ENCODE measurements at regions not wholly inside any gene's neighbourhood (a gene's known extent, or its start where the extent isn't known, plus 50 kb on each side); places are given as distances from the start of the nearest gene placed in this dataset.

DNA sequence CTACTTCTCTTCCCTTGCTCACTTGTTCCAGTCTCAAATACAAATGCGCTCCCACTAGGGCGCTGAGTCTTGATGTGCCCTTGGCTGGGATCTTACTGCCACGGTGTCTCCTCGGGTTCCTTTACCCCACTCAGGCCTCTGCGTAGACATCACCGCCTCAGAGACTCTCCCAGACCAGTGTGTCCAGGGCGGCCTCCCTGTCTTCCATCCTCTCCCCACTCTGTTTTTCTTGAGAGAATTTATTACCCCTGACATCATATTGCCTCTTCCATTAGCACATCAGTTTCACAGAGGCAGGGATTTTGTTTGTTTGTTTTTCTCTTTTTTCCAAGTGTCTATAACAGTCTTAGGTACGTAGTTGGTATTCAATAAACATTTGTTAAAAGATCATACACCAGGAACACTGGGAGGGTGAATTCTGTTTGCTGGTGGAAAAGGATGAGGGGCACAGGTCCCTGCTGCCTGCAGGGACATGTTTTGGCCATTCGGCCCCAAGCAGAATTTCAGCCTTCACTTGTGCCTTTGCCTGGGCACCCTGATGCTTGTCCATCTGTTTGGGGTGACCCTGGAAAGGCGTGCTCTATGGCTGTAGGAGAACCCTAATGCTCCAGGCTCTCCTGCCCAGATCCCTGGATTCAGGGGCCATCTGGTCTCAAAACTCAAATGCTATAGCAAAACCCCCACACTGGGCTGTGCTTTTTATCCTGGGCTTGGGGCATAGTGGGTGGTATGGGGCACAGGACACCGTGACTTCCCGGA is 55.0 kb downstream of the RPL37A start:
- DNase-seq (ENCODE audit: low read depth) = no peak

DNA sequence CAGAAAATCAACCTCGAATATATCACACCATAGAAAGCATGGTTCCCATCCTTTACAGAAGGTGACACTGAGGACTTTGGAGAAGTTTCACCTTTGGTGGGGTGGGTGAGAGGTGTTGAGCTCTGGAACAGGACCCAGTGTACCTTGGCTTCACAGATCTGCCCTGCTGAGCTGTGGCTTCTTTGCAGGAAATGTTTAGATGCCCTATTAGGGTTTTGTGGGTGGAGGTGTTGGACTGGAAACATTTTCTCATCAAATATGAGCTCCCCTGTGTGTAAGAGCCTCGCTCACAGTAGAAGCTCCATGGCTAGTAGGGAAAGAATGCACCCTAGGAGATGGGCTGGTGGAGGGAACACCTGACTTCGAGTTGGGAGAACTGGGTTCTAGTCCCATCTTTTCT is 55.6 kb downstream of the RPL37A start:
- DNase-seq (ENCODE audit: low read depth) = no peak

DNA sequence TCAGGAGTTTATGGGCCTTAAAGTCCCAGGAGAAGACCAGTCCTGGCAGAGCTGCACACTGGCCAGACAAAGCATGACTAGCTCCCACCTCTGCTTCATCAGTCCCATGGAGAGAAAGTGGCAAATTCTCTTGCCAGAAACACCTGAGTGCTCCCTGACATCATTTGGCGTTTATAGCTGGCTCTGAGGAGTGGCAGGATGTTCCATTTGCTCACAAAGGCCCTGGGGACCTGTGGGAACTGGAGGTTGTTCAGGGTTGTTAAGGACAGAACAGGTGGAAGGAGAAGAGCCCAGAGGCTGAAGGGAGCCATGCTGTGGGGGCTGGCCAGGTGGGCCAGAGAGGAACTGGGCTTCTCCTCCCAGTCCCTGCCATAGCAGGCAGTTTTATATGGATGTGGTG is 56.1 kb downstream of the RPL37A start:
- DNase-seq (ENCODE audit: low read depth) = no peak

DNA sequence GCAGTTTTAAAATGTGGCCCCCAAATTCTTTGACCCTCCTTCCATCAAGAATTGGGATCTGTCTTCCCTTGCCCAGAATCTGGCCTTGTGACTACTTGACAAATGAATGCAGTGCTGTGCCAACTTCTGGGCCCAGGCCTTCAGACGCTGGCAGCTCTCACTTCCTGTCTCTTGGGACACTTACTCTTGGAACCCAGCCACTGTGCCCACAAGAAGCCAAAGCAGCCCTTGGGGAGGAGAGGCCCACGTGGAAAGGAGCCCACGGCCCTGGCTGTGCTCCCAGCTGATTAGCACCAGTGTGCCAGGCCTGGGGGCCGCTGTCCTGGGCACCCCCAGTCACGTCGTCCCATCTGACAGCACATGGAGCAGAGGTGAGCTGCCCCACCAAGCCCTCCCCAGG is 56.6 kb downstream of the RPL37A start:
- peak; percentile 76 for DNase-seq (ENCODE audit: low read depth)

DNA sequence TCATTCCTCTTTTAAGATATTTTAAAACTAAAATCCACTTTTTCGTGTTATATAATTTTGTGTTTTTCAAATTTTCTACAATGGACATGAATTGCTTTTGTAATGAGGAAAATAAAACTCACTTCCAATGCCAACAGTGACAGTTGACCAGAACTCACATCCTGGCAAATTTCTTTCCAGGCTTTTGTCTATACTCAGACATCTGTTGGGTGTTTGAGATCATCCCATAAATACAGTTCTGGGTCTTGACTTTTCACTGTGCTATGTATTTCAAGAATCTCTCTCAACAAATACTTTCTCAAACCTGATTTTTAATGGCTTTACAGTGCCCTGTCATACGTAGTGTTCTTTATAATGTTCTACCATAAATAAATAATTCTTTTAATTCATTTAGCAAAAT is 57.6 kb downstream of the RPL37A start:
- DNase-seq (ENCODE audit: low read depth) = no peak

DNA sequence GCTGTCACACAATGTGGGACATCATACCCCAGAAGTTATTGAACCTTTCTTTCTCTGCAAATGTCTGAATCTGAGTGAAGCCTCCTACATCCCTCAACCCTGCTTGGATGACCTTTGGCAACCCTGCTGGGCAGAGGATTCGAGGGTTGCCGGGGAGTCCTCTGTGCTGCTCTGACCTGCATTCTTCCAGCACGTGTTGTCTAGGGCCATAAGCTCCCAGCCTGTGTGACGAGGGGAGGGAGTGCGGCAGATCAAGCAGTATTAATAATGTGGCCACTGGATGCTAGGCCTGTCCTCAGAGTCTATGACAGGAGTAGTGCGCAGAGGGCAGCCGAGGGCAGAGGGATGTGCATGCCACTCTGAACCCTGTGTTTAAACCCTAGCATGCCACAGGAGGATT is 58.8 kb downstream of the RPL37A start:
- no peak for DNase-seq (ENCODE audit: low read depth)

DNA sequence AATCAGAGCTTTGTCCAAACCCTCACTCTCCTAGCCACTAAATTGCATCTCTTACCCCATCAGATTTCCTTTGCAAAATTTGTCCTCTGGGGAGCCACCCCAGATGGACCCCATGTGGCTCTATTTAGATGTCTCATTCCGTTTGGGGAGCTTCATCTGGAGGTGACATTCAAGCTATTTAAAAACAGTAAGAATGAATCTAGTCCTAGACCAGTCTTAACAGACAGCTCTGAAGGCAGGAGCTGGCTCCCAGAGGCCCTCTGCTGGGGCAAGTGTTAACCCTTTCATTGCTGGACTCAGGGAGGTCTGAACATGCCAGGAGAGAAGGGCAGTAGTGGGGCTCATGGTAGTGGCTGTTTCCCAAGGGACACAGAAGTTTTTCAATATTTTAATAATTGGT is 59.2 kb downstream of the RPL37A start:
- no peak for DNase-seq (ENCODE audit: low read depth)

DNA sequence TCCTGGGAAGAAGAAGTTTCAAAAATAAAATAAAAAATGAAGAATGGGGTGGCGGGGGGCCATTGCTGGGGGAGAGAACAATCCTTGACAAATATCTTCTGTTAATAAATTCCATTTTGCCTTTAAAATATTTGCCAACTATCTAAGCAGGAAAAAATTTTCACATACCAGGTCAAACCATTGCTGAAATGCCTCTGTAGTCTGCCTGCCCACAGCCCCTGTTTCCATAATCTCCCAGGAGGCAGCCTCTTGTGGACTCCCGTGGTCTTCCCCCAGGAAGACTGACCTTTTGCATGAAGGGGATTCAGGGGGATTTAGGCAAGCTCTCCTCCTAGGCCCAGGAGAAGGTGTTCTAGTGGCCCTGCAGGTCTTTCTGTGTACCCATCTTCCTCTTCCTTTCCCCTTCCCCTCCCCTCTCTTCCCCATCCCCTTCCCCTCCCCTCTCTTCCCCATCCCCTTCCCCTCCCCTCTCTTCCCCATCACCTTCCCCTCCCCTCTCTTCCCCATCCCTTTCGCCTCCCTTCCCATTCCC is 61.0 kb downstream of the RPL37A start:
- DNase-seq (ENCODE audit: low read depth) = no peak

DNA sequence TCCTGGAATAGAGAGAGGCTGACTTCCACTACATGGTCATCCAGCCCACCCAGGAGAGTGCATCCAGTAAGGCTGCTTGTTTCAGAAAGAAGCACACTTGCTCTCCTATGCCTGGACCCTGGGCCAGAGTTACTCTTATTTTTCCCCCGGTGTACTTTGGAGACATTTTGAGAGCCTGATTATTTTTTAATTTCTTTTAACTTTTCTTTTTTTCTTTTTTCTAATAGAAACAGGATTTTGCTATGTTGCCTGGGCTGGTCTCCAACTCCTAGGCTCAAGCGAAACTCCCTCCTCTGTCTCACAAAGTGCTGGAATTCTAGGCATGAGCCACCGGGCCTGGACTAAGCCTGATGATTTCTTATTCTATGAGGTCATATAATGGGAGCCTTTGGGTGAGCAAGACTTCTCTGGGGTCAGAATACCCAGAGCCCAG is 62.2 kb downstream of the RPL37A start:
- DNase-seq (ENCODE audit: low read depth) = no peak

DNA sequence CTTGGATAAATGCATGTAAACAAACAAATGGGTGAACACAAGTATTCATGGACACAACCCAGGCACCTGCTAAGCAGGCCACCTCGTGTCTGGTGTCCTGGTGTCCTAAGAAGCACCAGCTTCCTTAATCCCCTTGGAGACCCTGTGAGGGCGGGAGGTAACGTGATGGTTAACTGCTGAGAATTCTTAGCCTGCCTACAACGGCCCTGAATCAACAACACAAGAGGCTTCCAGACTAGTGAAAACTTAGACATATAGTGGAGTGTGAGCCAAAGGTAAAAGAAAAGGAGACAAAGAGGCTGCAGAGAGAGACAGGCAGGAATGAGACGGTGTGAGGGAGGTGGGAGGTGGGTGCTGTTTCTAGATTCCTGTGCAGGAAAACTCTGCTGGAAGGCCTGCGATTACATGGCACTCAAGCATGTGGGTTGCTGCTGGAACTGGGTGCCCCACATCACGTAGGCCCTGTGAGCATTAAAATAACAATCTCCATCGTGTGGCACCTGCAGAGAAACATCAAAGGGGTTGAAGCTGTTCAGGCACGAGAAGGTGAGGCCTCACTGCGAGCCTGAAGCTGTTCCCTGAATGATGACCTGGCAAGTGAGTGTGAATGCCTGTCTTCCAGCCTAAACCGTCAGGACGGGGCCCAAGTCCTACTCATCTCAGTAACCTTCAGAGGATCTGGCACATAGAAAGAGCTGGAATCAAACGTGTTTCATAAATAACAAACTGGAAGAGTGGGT is 64.2 kb downstream of the RPL37A start:
- no peak for DNase-seq (ENCODE audit: low read depth)

DNA sequence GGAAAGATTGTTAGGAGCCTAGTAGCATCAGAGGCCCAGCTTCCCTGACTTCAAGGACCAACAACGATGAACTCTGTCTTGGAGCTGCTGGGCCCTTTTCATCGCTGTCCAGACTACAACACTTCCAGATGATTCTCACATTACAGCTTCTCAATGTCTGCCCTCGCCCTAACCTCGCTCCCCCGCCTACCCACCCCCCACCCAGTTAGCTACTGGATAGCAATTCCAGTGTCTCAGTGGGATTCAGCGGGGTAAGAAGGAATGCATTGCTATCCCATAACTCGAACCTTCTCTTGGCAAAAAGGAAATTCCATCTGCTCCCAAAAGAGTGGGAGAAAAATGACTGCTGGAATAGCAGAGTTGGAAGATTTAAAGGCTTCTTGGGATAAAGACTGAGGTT is 65.0 kb downstream of the RPL37A start:
- no peak for DNase-seq (ENCODE audit: low read depth)

DNA sequence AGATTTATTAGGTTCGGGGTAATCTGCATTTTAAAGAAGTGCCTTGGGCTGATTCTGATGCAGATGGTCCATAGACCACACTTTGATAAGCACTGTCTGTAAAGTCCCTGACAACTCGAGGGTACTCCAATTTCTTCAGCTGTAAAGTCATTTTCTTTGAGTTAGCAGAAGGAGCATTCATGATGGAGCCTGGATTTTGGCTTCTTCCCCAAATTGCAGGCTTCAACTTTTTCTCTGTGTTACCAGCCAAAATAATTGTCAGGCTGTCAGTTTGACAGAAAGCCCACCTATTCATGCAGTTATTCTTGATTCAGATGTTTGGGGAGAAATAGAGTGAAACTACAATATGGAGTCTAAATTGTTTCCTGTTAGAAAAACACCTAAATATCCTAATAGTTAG is 66.0 kb downstream of the RPL37A start:
- no peak for DNase-seq (ENCODE audit: low read depth)

DNA sequence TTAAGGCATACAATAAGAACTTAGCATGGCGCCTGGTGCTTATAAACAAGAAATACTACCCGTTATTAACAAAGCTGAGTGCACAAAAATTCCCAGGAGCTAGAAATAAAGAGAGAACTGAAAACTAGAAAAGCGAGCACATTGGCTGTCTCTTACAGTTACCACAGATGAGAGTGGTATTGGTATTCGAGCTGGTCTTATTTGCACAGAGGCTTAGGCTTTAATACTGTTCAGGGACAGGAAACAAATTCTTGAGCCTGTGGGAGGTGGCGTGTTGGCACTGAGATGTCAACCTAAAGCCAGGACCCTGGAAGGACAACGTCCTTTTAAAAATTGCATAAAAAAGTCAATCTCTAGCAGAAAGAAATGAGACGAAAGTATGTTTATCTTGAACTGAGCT is 67.3 kb upstream of the IGFBP2 start:
- DNase-seq (ENCODE audit: low read depth) = no peak

DNA sequence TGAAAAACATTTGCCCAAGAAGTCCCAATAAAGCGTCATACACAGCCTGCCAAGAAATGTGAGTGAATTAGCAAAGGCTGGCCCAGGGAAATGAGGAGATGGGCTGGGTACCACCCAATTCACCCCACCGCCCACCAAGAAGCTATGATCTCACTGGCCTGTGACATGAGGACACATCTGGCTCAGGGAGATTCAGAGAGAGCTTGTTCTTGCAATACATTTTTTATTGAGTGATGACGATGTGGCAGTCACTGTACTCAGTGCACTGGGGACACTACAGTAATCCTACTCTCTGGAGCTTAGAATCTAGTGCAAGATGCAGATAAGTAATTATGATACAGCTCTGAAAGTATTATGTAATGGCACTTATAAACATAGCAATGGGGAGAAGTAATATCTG is 64.6 kb upstream of the IGFBP2 start:
- DNase-seq (ENCODE audit: low read depth) = no peak

DNA sequence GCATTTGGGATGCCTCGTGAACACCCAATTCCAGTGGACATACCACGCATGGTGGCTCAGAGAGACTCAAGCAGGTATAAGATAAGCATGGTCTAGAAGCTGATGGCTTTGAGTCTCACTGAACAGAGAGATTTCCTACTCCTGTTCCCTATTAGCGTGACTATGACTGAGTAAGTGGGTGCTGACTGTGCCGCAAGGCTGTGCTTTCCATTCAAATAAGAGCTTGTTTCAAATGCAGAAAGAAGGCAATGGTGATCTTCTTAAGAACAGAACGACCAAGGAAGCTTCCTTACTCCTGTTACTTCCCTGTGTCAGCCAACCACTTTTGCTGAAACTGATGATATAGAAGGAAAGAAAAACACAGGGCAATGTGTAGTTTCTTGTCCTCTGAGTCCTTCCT is 63.5 kb upstream of the IGFBP2 start:
- DNase-seq (ENCODE audit: low read depth) = no peak

DNA sequence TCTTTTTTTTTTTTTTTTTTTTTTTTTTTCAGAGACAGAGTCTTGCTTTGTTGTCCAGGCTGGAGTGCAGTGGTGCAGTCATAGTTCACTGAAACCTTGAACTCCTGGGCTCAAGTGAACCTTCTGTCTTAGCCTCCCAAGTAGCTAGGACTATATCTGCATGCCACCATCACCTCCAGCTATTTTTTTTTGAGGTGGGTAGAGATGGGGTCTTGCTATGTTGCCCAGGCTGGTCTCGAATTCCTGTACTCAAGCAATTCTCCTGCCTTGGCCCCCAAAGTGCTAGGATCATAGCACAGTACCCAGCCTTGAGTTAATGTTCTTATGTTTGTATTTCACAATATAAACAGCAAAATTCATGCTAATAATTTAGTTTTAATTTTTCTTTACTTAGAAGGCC is 62.9 kb upstream of the IGFBP2 start:
- no peak for DNase-seq (ENCODE audit: low read depth)

DNA sequence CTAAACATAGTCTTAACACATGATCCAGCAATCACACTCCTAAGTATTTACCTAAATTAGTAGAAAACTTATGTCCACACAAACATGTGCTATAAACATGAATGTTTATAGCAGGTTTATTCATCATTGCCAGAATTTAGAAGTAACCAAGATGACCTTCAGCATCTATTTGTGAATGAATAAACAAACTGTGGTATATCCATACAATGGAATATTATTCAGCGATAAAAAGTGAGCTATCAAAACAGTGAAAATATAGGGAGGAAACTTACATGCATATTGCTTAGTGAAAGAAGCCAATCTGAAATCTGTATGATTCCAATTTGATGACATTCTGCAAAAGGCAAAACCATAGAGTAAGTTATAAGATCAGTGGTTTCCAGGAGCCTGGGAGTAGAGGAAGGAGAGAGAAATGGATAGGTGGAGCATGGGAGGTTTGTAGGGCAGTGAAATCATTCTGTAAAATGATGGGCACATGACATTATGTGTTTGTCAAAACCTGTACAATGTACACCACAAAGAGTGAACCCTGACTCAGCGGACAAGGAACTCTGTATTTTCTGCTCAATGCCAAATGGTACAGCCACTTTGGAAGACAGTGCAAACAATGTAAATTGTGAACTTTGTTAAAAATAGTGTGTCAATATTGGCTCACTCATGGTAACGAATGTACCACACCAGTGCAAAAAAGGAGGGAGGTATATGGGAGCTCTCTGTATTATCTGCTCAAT is 61.9 kb upstream of the IGFBP2 start:
- DNase-seq (ENCODE audit: low read depth) = no peak

DNA sequence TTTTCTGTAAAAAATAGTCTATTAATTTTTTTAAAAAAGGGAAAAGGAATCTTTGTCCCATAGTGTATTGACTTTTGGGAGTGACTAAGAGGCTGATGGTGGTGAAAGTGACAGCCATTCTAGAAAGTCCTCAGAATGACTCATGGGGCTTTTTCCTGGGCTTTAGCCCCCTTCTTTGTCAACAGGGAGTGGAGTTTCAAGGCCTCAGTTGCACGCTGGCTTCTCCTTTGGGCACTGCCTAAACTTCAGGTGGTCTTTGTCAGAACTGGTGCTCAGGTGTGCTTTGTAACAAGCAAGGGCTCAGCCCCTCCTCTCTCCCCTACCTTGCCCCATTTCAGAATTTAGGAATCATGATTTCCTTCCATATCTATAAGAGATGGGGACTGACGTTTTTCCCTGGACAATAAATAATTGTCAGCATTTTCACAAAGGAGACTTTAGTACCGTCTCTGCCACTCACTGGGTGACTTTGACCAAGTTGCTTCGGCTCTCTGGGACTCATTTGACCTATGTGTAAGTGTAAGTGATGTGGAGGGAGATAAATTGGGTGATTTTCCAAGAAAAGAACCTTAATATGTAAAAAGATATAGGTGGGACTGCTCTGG is 61.2 kb upstream of the IGFBP2 start:
- DNase-seq (ENCODE audit: low read depth) = no peak

DNA sequence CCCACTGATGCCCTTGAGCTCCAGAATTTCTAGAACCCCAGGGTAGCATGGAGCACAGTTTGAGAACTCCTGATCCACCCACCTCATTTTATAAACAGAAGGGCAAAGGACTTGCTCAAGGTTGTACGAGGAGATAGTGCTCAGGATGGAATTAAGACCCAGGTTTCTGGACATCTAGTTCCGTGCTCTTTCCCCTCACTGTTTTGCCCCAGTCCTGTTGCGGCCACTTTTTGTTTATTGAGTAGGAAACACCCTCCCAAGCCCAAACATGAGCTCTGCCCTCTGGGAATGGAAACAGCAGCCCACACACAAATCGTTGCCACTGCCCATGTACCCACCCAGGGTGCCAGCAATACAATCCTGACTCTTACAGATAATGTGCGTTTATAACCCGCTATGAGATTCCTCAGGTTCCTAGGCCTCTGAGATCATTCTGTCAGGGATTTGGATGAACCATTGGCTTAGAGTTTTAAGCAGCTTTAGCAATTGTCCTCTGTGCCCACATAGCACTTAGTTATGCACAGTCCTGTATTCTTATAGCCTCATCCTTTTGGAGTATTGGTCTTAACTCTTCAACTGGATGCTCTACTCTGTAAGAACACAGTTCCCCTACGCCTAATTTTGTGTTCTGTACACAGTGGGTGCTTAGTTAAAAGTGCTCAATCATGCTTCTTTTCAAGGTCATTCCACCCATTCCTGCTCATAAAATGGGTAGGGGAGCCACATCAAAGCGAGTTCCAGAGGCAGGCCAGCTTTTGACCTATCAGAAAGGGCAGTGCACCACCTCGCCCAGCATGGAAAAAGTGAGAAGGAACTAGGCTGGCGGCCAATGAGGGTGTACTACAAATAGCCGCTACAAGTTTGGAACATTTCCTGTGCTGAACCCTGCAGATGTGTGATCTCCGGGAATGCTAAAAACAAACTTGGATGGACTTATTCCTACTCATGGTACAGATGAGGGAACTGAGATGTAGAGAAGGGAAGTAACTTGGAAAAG is 60.3 kb upstream of the IGFBP2 start:
- no peak for DNase-seq (ENCODE audit: low read depth)

DNA sequence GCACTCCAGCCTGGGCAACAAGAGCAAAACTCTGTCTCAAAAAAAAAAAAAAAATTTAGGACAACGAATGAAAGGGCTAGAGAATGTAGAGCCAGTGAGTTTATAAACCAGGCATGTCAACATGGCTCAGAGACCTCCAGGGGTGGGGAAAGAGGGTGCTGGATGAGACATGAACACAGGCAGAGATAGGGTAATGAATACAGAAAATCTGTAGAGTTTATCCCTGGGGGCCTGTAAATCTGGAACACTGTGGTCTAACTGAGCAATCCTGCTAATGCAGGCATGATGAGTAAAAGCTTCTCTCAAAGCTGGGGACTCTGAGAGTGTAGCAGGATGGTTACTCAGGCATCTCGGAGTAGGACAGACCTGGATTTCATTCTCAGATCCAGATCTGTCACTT is 59.2 kb upstream of the IGFBP2 start:
- peak; percentile 86 for DNase-seq (ENCODE audit: low read depth)

DNA sequence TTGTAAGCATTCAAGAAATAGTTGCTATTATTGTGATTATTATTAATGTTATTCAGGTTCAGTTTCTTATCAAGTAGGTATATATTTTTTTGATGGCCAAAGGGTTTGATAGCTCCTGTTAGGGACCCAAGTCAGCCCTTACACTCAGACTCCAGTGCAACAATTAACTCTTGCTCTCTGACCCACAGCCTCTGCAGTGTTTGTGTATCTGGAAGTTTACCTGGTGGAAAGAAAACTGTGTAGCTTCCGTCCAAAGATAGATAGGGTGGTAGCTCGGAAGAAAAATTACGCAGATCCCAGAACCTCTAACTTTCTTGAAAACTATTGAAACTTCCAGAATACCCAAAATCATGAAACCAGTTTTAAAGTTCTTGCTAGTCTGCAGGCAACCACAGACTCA is 58.6 kb upstream of the IGFBP2 start:
- no peak for DNase-seq (ENCODE audit: low read depth)

All from LHCN-M2 (cell line).